ENCODE measurements at regions not wholly inside any gene's neighbourhood (a gene's known extent, or its start where the extent isn't known, plus 50 kb on each side); places are given as distances from the start of the nearest gene placed in this dataset.

GRCh38 chr1:5385096-5385799 is 607.0 kb downstream of the NPHP4 start:
- Histone ChIP-seq H4K20me1 (ENCODE audit: insufficient read depth) (no peaks in the 10 kb centered on the region), H3K36me3 (ENCODE audit: control insufficient read depth in 1 of 2, insufficient read depth in 2 of 2, low read length in 2 of 2) (no peaks in the 10 kb centered on the region), H2AFZ (ENCODE audit: low read depth, low read length, poor library complexity, severe bottlenecking) (no peak overlapping the region), H3K79me2 (ENCODE audit: insufficient read depth, low read length) (no peaks in the 10 kb centered on the region), H3K9me2 (ENCODE audit: insufficient read depth) (no peaks in the 10 kb centered on the region), H3K9me3 (ENCODE audit: control insufficient read depth in 1 of 2, insufficient read depth in 1 of 2, low read depth in 1 of 2, low read length in 2 of 2) (0 out of 4 replicates have a peak, but pooled peaks cover 0 to 6% of the 10 kb centered on the region in 2 experiments), H3K4me1 (ENCODE audit: control insufficient read depth in 1 of 2, insufficient read depth in 2 of 2, low read length in 2 of 2) (peaks cover 0 to 17% of the 10 kb centered on the region in 2 experiments; a peak in 1 of 4 replicates), H3K4me2 (ENCODE audit: low read length) (no peak overlapping the region), H3K27me3 (ENCODE audit: insufficient read depth, low read length) (no peaks in the 10 kb centered on the region), H3K27ac (ENCODE audit: low read depth, low read length) (no peak overlapping the region), H3K4me3 (replicated peaks in 1 of 2; ENCODE audit: low read depth in 1 of 2, low read length in 2 of 2) (no peak overlapping the region), H3K9ac (ENCODE audit: low read length) (no peak overlapping the region)
- no TSS peak for BruUV-seq (replicated peaks)
- DNase-seq (ENCODE audit: low read depth, low spot score) (no peak), ATAC-seq (no peak)
- TF ChIP-seq TCF7L2 (IDR thresholded peaks at IDR 0.05; ENCODE audit: borderline replicate concordance, extremely low read depth, insufficient read depth, insufficient read length) = no peak
- TF ChIP-seq ZFX (IDR thresholded peaks at IDR 0.05) = no peak
- no peak for TF ChIP-seq RAD21 (IDR thresholded peaks at IDR 0.05; ENCODE audit: low read depth)
- TF ChIP-seq MAX (IDR thresholded peaks at IDR 0.05) = no peak
- no peak for TF ChIP-seq EZH2phosphoT487 (IDR thresholded peaks at IDR 0.05; ENCODE audit: borderline replicate concordance)
- TF ChIP-seq CEBPB (IDR thresholded peaks at IDR 0.05; ENCODE audit: low read depth) = no peak
- TF ChIP-seq JUND (IDR thresholded peaks at IDR 0.05) = no peak
- no peak for TF ChIP-seq EGR1 (IDR thresholded peaks at IDR 0.05; ENCODE audit: low read depth)
- no peak for TF ChIP-seq POLR2A (IDR thresholded peaks at IDR 0.05; ENCODE audit: borderline replicate concordance, extremely low read depth, insufficient read depth, insufficient read length)
- TF ChIP-seq, protein P1, sequence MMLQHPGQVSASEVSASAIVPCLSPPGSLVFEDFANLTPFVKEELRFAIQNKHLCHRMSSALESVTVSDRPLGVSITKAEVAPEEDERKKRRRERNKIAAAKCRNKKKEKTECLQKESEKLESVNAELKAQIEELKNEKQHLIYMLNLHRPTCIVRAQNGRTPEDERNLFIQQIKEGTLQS (IDR thresholded peaks at IDR 0.05) = no peak
- TF ChIP-seq EZH2 (IDR thresholded peaks at IDR 0.05) = no peak
- TF ChIP-seq ZBTB33 (IDR thresholded peaks at IDR 0.05; ENCODE audit: extremely low read depth, insufficient replicate concordance, low read length) = no peak
- TF ChIP-seq ZNF274 (IDR thresholded peaks at IDR 0.05; ENCODE audit: low read depth, low read length) = no peak
- no peak for TF ChIP-seq SP1 (IDR thresholded peaks at IDR 0.05; ENCODE audit: low read depth)
- TF ChIP-seq CBX3 (IDR thresholded peaks at IDR 0.05; ENCODE audit: low read depth) = no peak
- no peak for TF ChIP-seq FOSL1 (IDR thresholded peaks at IDR 0.05; ENCODE audit: low read depth)
- no peak for TF ChIP-seq SRF (IDR thresholded peaks at IDR 0.05; ENCODE audit: low read depth)
- no peak for TF ChIP-seq POLR2AphosphoS5 (IDR thresholded peaks at IDR 0.05; ENCODE audit: low read depth, low read length)
- ChIA-PET CTCF (no interaction called here), POLR2A (no interaction called here), RAD21 (ENCODE audit: low non-redundant PET in 1 of 2, low total read pairs in 2 of 2, uncharacterized antibody in 2 of 2, unreplicated experiment in 2 of 2) (no interaction called here)
- intact Hi-C loops (cut with micrococcal nuclease) = no loop called here

All from HCT116 (cell line).